Stomach smooth muscle (tissue), 2 donors: ENCODE measurements at regions not wholly inside any gene's neighbourhood (a gene's known extent, or its start where the extent isn't known, plus 50 kb on each side); places are given as distances from the start of the nearest gene placed in this dataset.

Source experiments
- H3K27ac ChIP-seq: one replicate; pipeline ENCODE4 v1.7.0; 2013; ENCODE audit warnings: mild to moderate bottlenecking, low read length, inconsistent platforms
- H3K27me3 ChIP-seq, 2 donors: one replicate each; pipeline ENCODE4 v1.7.0; 2013; ENCODE audit warnings: low read length in 2 of 2; ENCODE audit not compliant: insufficient read depth in 2 of 2, control insufficient read depth in 1 of 2
- H3K36me3 ChIP-seq, 2 donors: one replicate each; pipeline ENCODE4 v1.7.0; 2013; ENCODE audit warnings: low read length in 2 of 2; ENCODE audit not compliant: control insufficient read depth in 2 of 2, insufficient read depth in 2 of 2
- H3K4me1 ChIP-seq: one replicate; pipeline ENCODE4 v1.7.0; 2013; ENCODE audit warnings: low read length; ENCODE audit not compliant: control insufficient read depth, insufficient read depth
- H3K4me3 ChIP-seq, 2 donors: one replicate each; pipeline ENCODE4 v1.7.0; 2013; ENCODE audit warnings: low read length in 2 of 2
- H3K9ac ChIP-seq, 2 donors: one replicate each; pipeline ENCODE4 v1.7.0; 2013; ENCODE audit warnings: low read length in 2 of 2, mild to moderate bottlenecking in 1 of 2
- H3K9me3 ChIP-seq, 2 donors: one replicate each; pipeline ENCODE4 v1.7.0; 2013; ENCODE audit warnings: low read length in 2 of 2; ENCODE audit not compliant: control insufficient read depth in 2 of 2
- donor health status: healthy.
- donor health status: Pancreatic carcinoma.

- H3K9me3 ChIP-seq = no peaks in the 10 kb centered on the region
- no peaks in the 10 kb centered on the region for H3K36me3 ChIP-seq
- H3K9ac ChIP-seq = no peak overlapping the region
- peaks cover under 1% of the 10 kb centered on the region for H3K4me1 ChIP-seq
- no peak overlapping the region for H3K27ac ChIP-seq
- H3K4me3 ChIP-seq = no peak overlapping the region
- H3K27me3 ChIP-seq = no peaks in the 10 kb centered on the region
These were observed 606.0 kb downstream of the HDGFL1 start for GRCh38 chr6:23175391-23175790.

- Histone ChIP-seq H3K4me1 (peaks cover 2% of the 10 kb centered on the region), H3K9ac (no peak overlapping the region), H3K36me3 (no peaks in the 10 kb centered on the region), H3K27me3 (no peaks in the 10 kb centered on the region), H3K27ac (no peak overlapping the region), H3K4me3 (no peak overlapping the region), H3K9me3 (no peaks in the 10 kb centered on the region)
These were observed 607.1 kb downstream of the HDGFL1 start for GRCh38 chr6:23176471-23176870.

GRCh38 chr6:23176883-23177282, 607.5 kb downstream of the HDGFL1 start:
- Histone ChIP-seq H3K9me3 (no peaks in the 10 kb centered on the region), H3K36me3 (no peaks in the 10 kb centered on the region), H3K27me3 (no peaks in the 10 kb centered on the region), H3K27ac (no peak overlapping the region), H3K9ac (no peak overlapping the region), H3K4me1 (peaks cover 2% of the 10 kb centered on the region), H3K4me3 (no peak overlapping the region)

- H3K4me1 ChIP-seq = peaks cover 2% of the 10 kb centered on the region
- H3K36me3 ChIP-seq = no peaks in the 10 kb centered on the region
- no peak overlapping the region for H3K4me3 ChIP-seq
- no peak overlapping the region for H3K27ac ChIP-seq
- no peaks in the 10 kb centered on the region for H3K9me3 ChIP-seq
- H3K27me3 ChIP-seq = no peaks in the 10 kb centered on the region
- H3K9ac ChIP-seq = no peak overlapping the region
These were observed 608.4 kb downstream of the HDGFL1 start for GRCh38 chr6:23177806-23178205.

- Histone ChIP-seq H3K4me1 (peaks cover 2% of the 10 kb centered on the region), H3K36me3 (no peaks in the 10 kb centered on the region), H3K9ac (no peak overlapping the region), H3K27me3 (no peaks in the 10 kb centered on the region), H3K9me3 (no peaks in the 10 kb centered on the region), H3K27ac (no peak overlapping the region), H3K4me3 (no peak overlapping the region)
These were observed 610.6 kb downstream of the HDGFL1 start for GRCh38 chr6:23179994-23180393.

GRCh38 chr6:23180504-23181293, 611.3 kb downstream of the HDGFL1 start:
- no peak overlapping the region for H3K4me3 ChIP-seq
- no peaks in the 10 kb centered on the region for H3K9me3 ChIP-seq
- no peak overlapping the region for H3K27ac ChIP-seq
- no peak overlapping the region for H3K9ac ChIP-seq
- H3K36me3 ChIP-seq = no peaks in the 10 kb centered on the region
- no peaks in the 10 kb centered on the region for H3K27me3 ChIP-seq
- H3K4me1 ChIP-seq = peaks cover 2% of the 10 kb centered on the region

GRCh38 chr6:23181356-23182110, 612.2 kb downstream of the HDGFL1 start:
- H3K4me1 ChIP-seq = peaks cover 2% of the 10 kb centered on the region
- no peak overlapping the region for H3K9ac ChIP-seq
- H3K27ac ChIP-seq = no peak overlapping the region
- no peak overlapping the region for H3K4me3 ChIP-seq
- H3K36me3 ChIP-seq = no peaks in the 10 kb centered on the region
- H3K9me3 ChIP-seq = no peaks in the 10 kb centered on the region
- no peaks in the 10 kb centered on the region for H3K27me3 ChIP-seq

GRCh38 chr6:23183846-23184245, 614.5 kb downstream of the HDGFL1 start:
- H3K27ac ChIP-seq = no peak overlapping the region
- H3K36me3 ChIP-seq = no peaks in the 10 kb centered on the region
- peaks cover 2% of the 10 kb centered on the region for H3K4me1 ChIP-seq
- H3K4me3 ChIP-seq = no peak overlapping the region
- no peaks in the 10 kb centered on the region for H3K9me3 ChIP-seq
- H3K27me3 ChIP-seq = no peaks in the 10 kb centered on the region
- no peak overlapping the region for H3K9ac ChIP-seq

GRCh38 chr6:23184351-23184750, 615.0 kb downstream of the HDGFL1 start:
- H3K4me1 ChIP-seq = peaks cover 2% of the 10 kb centered on the region
- no peak overlapping the region for H3K9ac ChIP-seq
- H3K27ac ChIP-seq = no peak overlapping the region
- no peaks in the 10 kb centered on the region for H3K9me3 ChIP-seq
- H3K36me3 ChIP-seq = no peaks in the 10 kb centered on the region
- no peaks in the 10 kb centered on the region for H3K27me3 ChIP-seq
- H3K4me3 ChIP-seq = no peak overlapping the region

GRCh38 chr6:23195487-23195886, 626.1 kb downstream of the HDGFL1 start:
- Histone ChIP-seq H3K9ac (no peak overlapping the region), H3K27me3 (no peaks in the 10 kb centered on the region), H3K4me3 (no peak overlapping the region)

GRCh38 chr6:23199541-23199940, 630.2 kb downstream of the HDGFL1 start:
- no peaks in the 10 kb centered on the region for H3K4me1 ChIP-seq
- H3K36me3 ChIP-seq = no peaks in the 10 kb centered on the region
- H3K27me3 ChIP-seq = no peaks in the 10 kb centered on the region
- H3K27ac ChIP-seq = no peak overlapping the region
- H3K4me3 ChIP-seq = no peak overlapping the region
- H3K9ac ChIP-seq = no peak overlapping the region
- H3K9me3 ChIP-seq = no peaks in the 10 kb centered on the region

More at GRCh38 chr6:23195487-23195886, 626.1 kb downstream of the HDGFL1 start:
- H3K4me1 ChIP-seq = no peaks in the 10 kb centered on the region
- no peak overlapping the region for H3K27ac ChIP-seq
- no peaks in the 10 kb centered on the region for H3K36me3 ChIP-seq
- no peaks in the 10 kb centered on the region for H3K9me3 ChIP-seq
